ENCODE measurements at regions not wholly inside any gene's neighbourhood (a gene's known extent, or its start where the extent isn't known, plus 50 kb on each side); places are given as distances from the start of the nearest gene placed in this dataset.

- no peak overlapping the region for H3K27ac Mint-ChIP-seq
- H3K4me1 Mint-ChIP-seq: peaks cover 15% of the 10 kb centered on the region
- TF ChIP-seq CTCF (IDR thresholded peaks at IDR 0.05; ENCODE audit: unreplicated experiment): no peak
- H3K27me3 Mint-ChIP-seq (ENCODE audit: low read depth): peaks cover 1% of the 10 kb centered on the region
- H3K36me3 Mint-ChIP-seq: no peaks in the 10 kb centered on the region
- no peak for DNase-seq (ENCODE audit: low spot score in 2 of 2, unreplicated experiment in 2 of 2)
- H3K4me3 Mint-ChIP-seq: no peak overlapping the region
- H3K9me3 Mint-ChIP-seq: peaks cover 3% of the 10 kb centered on the region
Observed at GRCh38 chr2:172242961-172243360, 140.3 kb upstream of the DLX2 start.

GRCh38 chr2:172244419-172245130 is 141.9 kb upstream of the DLX2 start:
- DNase-seq (ENCODE audit: low spot score in 2 of 2, unreplicated experiment in 2 of 2): no peak
- TF ChIP-seq CTCF (IDR thresholded peaks at IDR 0.05; ENCODE audit: unreplicated experiment): no peak
- H3K4me3 Mint-ChIP-seq: no peak overlapping the region
- no peak overlapping the region for H3K27ac Mint-ChIP-seq
- peaks cover 15% of the 10 kb centered on the region for H3K4me1 Mint-ChIP-seq
- peaks cover 3% of the 10 kb centered on the region for H3K9me3 Mint-ChIP-seq
- H3K36me3 Mint-ChIP-seq: no peaks in the 10 kb centered on the region
- H3K27me3 Mint-ChIP-seq (ENCODE audit: low read depth): no peaks in the 10 kb centered on the region

- TF ChIP-seq CTCF (IDR thresholded peaks at IDR 0.05; ENCODE audit: unreplicated experiment): no peak
- no peak overlapping the region for H3K4me3 Mint-ChIP-seq
- H3K27me3 Mint-ChIP-seq (ENCODE audit: low read depth): no peaks in the 10 kb centered on the region
- H3K9me3 Mint-ChIP-seq: no peaks in the 10 kb centered on the region
- no peaks in the 10 kb centered on the region for H3K36me3 Mint-ChIP-seq
- peaks cover 23% of the 10 kb centered on the region for H3K4me1 Mint-ChIP-seq
- DNase-seq (ENCODE audit: low spot score in 2 of 2, unreplicated experiment in 2 of 2): no peak
- no peak overlapping the region for H3K27ac Mint-ChIP-seq
Observed at GRCh38 chr2:172246649-172247048, 143.9 kb upstream of the DLX2 start.

- H3K9me3 Mint-ChIP-seq: no peaks in the 10 kb centered on the region
Observed at GRCh38 chr2:172247203-172247602, 144.5 kb upstream of the DLX2 start.

GRCh38 chr2:172248381-172248780 is 145.7 kb upstream of the DLX2 start:
- DNase-seq (ENCODE audit: low spot score in 2 of 2, unreplicated experiment in 2 of 2): no peak
- H3K4me3 Mint-ChIP-seq: no peak overlapping the region
- H3K27ac Mint-ChIP-seq: no peak overlapping the region
- H3K9me3 Mint-ChIP-seq: no peaks in the 10 kb centered on the region
- H3K27me3 Mint-ChIP-seq (ENCODE audit: low read depth): no peaks in the 10 kb centered on the region
- no peaks in the 10 kb centered on the region for H3K36me3 Mint-ChIP-seq
- H3K4me1 Mint-ChIP-seq: peaks cover 11% of the 10 kb centered on the region
- no peak for TF ChIP-seq CTCF (IDR thresholded peaks at IDR 0.05; ENCODE audit: unreplicated experiment)

More at GRCh38 chr2:172247203-172247602, 144.5 kb upstream of the DLX2 start:
- no peak for DNase-seq (ENCODE audit: low spot score in 2 of 2, unreplicated experiment in 2 of 2)
- no peaks in the 10 kb centered on the region for H3K36me3 Mint-ChIP-seq
- no peaks in the 10 kb centered on the region for H3K27me3 Mint-ChIP-seq (ENCODE audit: low read depth)
- H3K4me1 Mint-ChIP-seq: peaks cover 21% of the 10 kb centered on the region
- no peak overlapping the region for H3K4me3 Mint-ChIP-seq
- TF ChIP-seq CTCF (IDR thresholded peaks at IDR 0.05; ENCODE audit: unreplicated experiment): no peak
- no peak overlapping the region for H3K27ac Mint-ChIP-seq
